K562 (cell line): ENCODE measurements at regions not wholly inside any gene's neighbourhood (a gene's known extent, or its start where the extent isn't known, plus 50 kb on each side); places are given as distances from the start of the nearest gene placed in this dataset.

Experiments used
- ATAC-seq: fragments of 200-7000 bp; cut with Tn5 transposase; 3 replicates; pipeline ENCODE4 v1.9.1; 2020; ENCODE audit warnings: moderate library complexity
- BruUV-seq: library from RNA; stranded (reverse); fragments of 400-500 nt; replicated peaks from 2 replicates; lab custom pipeline; 2021; lab: Mats Ljungman, UMichigan
- CTCF ChIA-PET: fragments of 300-600 bp; formaldehyde crosslinking; extraction: SDS; loops from one replicate; lab custom pipeline; 2021; ENCODE audit warnings: low intra/inter-chr PET ratio; lab: Yijun Ruan, JAX
- POLR2A ChIA-PET: fragments of 300-600, 350-650 bp; sonication (Branson Sonifier 250); formaldehyde crosslinking; extraction: SDS; loops from one replicate; lab custom pipeline; 2021; ENCODE audit warnings: antibody characterized with exemption, inconsistent platforms; lab: Yijun Ruan, JAX
- DNase-seq, 4 experiments: peaks; one replicate each; pipeline versions ENCODE4 v3.0.0 to v3.0.0-alpha.2; 2011 to 2018; ENCODE audit warnings: low spot score in 3 of 4, mixed read lengths in 3 of 4; ENCODE audit errors: extremely low read depth in 1 of 4
- FAIRE-seq: peaks from 2 replicates; lab custom pipeline; 2011; peaks lifted over from hg19 to GRCh38; lab: Jason Lieb, UNC
- H2AFZ ChIP-seq: 2 replicates; pipeline ENCODE4 v1.6.0; 2011; ENCODE audit warnings: low read depth, low read length, control low read depth, inconsistent platforms
- H3K27ac ChIP-seq: fragments of 200-600 bp; 3 replicates; pipeline ENCODE4 v1.8.0; 2011; ENCODE audit warnings: low read depth, mild to moderate bottlenecking, control low read depth, inconsistent platforms, low read length, moderate library complexity, mixed read lengths; ENCODE audit errors: extremely low read depth
- H3K27me3 ChIP-seq, 2 experiments: fragments of 300-600 bp in 1 of 2; 2 replicates in 1 of 2; 3 replicates in 1 of 2; pipeline versions ENCODE4 v1.6.0 to v1.8.0; 2011; ENCODE audit warnings: inconsistent platforms in 2 of 2, low read length in 2 of 2, mild to moderate bottlenecking in 1 of 2, mixed read lengths in 1 of 2, moderate library complexity in 1 of 2; ENCODE audit not compliant: control insufficient read depth in 2 of 2, insufficient read depth in 2 of 2
- H3K36me3 ChIP-seq: fragments of 300-600 bp; 3 replicates; pipeline ENCODE4 v1.8.0; 2011; ENCODE audit warnings: mild to moderate bottlenecking, low read length, inconsistent platforms; ENCODE audit not compliant: control insufficient read depth, insufficient read depth
- H3K4me1 ChIP-seq, 2 experiments: fragments of 200-600 bp in 1 of 2; replicated peaks in 1 of 2; 2 replicates in 1 of 2; 3 replicates in 1 of 2; pipeline versions ENCODE4 v1.5.1 to v1.8.0; 2011; ENCODE audit warnings: inconsistent platforms in 2 of 2, low read length in 2 of 2, mild to moderate bottlenecking in 1 of 2, mixed read lengths in 1 of 2, moderate library complexity in 1 of 2; ENCODE audit not compliant: control insufficient read depth in 2 of 2, insufficient read depth in 2 of 2
- H3K4me2 ChIP-seq: 2 replicates; pipeline ENCODE4 v1.6.1; 2011; ENCODE audit warnings: low read length, control low read depth, inconsistent platforms, mixed read lengths; ENCODE audit not compliant: insufficient read depth
- H3K4me3 ChIP-seq: fragments of 200-600 bp; sonication (generic), shearing (Covaris generic); 2 replicates; pipeline ENCODE4 v1.5.1; 2016; ENCODE audit warnings: control low read depth, inconsistent platforms
- H3K79me2 ChIP-seq: fragments of 200-600 bp; 3 replicates; pipeline ENCODE4 v1.8.0; 2011; ENCODE audit warnings: low read length, inconsistent platforms; ENCODE audit not compliant: control insufficient read depth, insufficient read depth
- H3K9ac ChIP-seq, 2 experiments: 2 replicates each; pipeline versions ENCODE4 v1.6.0 to v1.6.1; 2011; ENCODE audit warnings: low read depth in 2 of 2, low read length in 2 of 2, control low read depth in 1 of 2, inconsistent platforms in 1 of 2, mild to moderate bottlenecking in 1 of 2, mixed read lengths in 1 of 2; ENCODE audit not compliant: insufficient read depth in 1 of 2
- H3K9me1 ChIP-seq: one replicate; pipeline ENCODE4 v1.6.0; 2011; ENCODE audit warnings: inconsistent platforms, mild to moderate bottlenecking, low read length, moderate library complexity; ENCODE audit not compliant: control insufficient read depth, insufficient read depth
- H3K9me3 ChIP-seq: replicated peaks from 2 replicates; pipeline ENCODE4 v1.5.1; 2011; ENCODE audit warnings: low read depth, low read length, inconsistent platforms; ENCODE audit not compliant: control insufficient read depth, insufficient read depth
- H4K20me1 ChIP-seq: replicated peaks from 2 replicates; pipeline ENCODE4 v1.6.1; 2011; ENCODE audit warnings: low read length, inconsistent platforms, mixed read lengths; ENCODE audit not compliant: control insufficient read depth, insufficient read depth
- BRCA1 ChIP-seq, 2 experiments: fragments of 450-650 bp in 1 of 2; sonication (generic) in 1 of 2; formaldehyde crosslinking in 1 of 2; IDR thresholded peaks; 2 replicates each; pipeline versions ENCODE4 v1.5.0 to v1.6.1; 2017 to 2020; ENCODE audit warnings: mild to moderate bottlenecking in 1 of 2, missing genetic modification reagents in 1 of 2
- CBFA2T3 ChIP-seq: fragments of 450-650 bp; IDR thresholded peaks from 2 replicates; pipeline ENCODE4 v1.6.1; 2017
- DDX20 ChIP-seq: fragments of 450-650 bp; IDR thresholded peaks from 2 replicates; pipeline ENCODE4 v1.6.1; 2016; ENCODE audit warnings: missing genetic modification characterization, low read depth, mild to moderate bottlenecking, missing compliant biosample characterization, moderate library complexity
- RBM25 ChIP-seq: fragments of 200-400 bp; formaldehyde crosslinking; IDR thresholded peaks from 2 replicates; pipeline ENCODE4 v1.6.1; 2018; ENCODE audit warnings: low read length, low read depth, moderate library complexity; ENCODE audit not compliant: severe bottlenecking
- TRIM24 ChIP-seq, 2 experiments: fragments of 450-650 bp; IDR thresholded peaks; 2 replicates each; pipeline ENCODE4 v1.6.1; 2016
- WGBS: fragments of 100-300 bp; shearing (Covaris generic); methylation state at CpG from one replicate; pipeline ENCODE4 v1.1.6; 2016; ENCODE audit warnings: low coverage, mixed read lengths; ENCODE audit not compliant: insufficient coverage; ENCODE audit errors: missing lambda C conversion rate; 5-methylcytosine and 5-hydroxymethylcytosine counted together
- in situ Hi-C: fragments of 300-500 bp; cut with MboI; formaldehyde crosslinking; loops from 4 replicates; pipeline ENCODE4 v1.15.0; 2018; ENCODE audit warnings: inconsistent platforms, mixed read lengths
- intact Hi-C: fragments of 100-400 bp; cut with micrococcal nuclease; formaldehyde crosslinking; loops from 2 replicates; pipeline ENCODE4 v1.14.2; 2022

- TF ChIP-seq DDX20 (no peak), CBFA2T3 (no peak), TRIM24 (IDR thresholded peaks at IDR 0.05) (no peak)
Observed at GRCh38 chr13:50224534-50224933, 209.3 kb downstream of the KCNRG start (continued).

- FAIRE-seq, result no peak
- Histone ChIP-seq H3K27me3 (no peaks in the 10 kb centered on the region), H2AFZ (no peak overlapping the region), H3K4me3 (no peak overlapping the region), H3K79me2 (no peaks in the 10 kb centered on the region), H3K36me3 (no peaks in the 10 kb centered on the region), H3K9me1 (no peaks in the 10 kb centered on the region), H3K4me2 (no peak overlapping the region), H3K27ac (no peak overlapping the region), H3K9ac (no peak overlapping the region), H3K4me1 (peaks cover 0 to 3% of the 10 kb centered on the region in 2 experiments; a peak in 2 of 5 replicates), H4K20me1 (no peaks in the 10 kb centered on the region), H3K9me3 (no peaks in the 10 kb centered on the region)
- intact Hi-C loops, result no loop called here
- BruUV-seq, result no TSS peak
- 80% methylated on average over 3 of the region's 3 CpGs for WGBS
- peak; percentile 20 for TF ChIP-seq RBM25
- no peak for TF ChIP-seq BRCA1 (IDR thresholded peaks at IDR 0.05)
- TF ChIP-seq BRCA1 (CRISPR knock-in tag; IDR thresholded peaks at IDR 0.05), result no peak
- in situ Hi-C loops, result no loop called here
- CTCF ChIA-PET, result no interaction called here
- POLR2A ChIA-PET, result interaction anchor here (1.0 kb wide), 1 partner anchor 17 kb away, joined by 3 read pairs; no protein-coding TSS in a partner anchor
- DNase-seq, result no peak
- no peak for ATAC-seq
Observed at GRCh38 chr13:50225193-50226155, 210.2 kb downstream of the KCNRG start.
